ENCODE measurements at regions not wholly inside any gene's neighbourhood (a gene's known extent, or its start where the extent isn't known, plus 50 kb on each side); places are given as distances from the start of the nearest gene placed in this dataset.

DNA sequence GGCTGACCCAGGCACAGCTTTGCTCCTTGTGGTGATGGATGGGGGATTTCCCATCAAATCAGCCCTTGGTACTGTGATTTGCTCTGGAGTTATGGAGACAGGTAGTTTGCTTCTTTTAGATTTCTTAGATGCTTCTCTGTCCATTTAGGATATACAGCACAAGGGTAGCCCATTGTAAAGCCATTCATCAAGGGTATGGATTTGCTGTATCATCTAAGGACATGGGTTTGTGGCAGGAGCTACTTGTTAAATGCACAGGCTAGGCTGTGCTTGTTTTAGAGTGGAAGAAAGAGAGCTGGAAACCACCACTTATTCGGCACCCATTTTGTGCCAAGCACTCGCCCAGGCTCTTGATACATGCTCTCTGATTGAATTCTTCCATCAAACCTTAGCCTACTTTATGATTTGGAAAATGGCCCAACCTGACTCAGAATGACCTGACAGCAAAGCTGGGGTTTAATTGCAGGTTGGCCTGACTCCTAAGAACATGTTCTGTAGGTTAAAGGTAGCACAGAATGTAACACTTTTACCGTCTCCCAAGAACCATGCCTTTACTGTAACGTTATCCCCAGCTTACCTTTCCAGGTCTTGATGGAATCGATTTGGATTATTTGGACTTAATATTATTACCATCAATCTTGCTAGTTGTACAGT lies 168.0 kb downstream of the SNX10 start:
- DNase-seq, result no peak

DNA sequence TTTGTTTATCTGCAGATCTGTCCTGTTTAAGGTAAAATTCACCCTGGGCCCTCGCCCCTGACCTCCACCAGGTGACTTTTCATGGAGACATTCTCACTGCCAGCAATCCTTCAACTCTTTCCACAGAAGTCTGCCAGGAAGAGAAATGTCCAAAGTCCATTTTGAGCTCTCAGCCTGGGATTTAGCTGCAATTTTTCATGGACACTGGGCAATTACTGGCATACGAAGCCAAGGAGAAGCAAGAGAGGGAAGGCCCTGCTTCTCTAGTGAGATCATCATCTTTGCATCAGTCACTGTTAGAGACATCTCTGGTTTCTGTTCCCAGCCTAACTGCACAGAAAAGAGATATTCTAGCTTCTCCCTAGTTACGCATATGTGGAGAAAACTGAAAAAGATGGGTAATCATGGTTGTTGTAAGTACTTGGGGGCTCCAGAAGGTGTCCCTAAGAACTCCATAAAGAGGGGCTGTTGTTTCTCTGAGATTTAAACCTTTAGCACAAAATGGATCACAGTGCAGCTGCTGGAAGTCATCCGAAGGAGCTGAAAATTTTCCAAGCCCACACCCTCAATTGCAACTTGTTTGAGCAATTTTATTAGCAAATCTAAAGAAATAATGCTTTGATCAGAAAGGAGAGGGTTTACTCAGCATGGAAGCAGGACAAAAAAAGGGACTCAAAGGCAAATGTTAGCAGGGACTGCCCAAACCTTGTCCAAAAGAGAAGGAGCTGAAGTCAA lies 168.9 kb downstream of the SNX10 start:
- DNase-seq, result no peak

DNA sequence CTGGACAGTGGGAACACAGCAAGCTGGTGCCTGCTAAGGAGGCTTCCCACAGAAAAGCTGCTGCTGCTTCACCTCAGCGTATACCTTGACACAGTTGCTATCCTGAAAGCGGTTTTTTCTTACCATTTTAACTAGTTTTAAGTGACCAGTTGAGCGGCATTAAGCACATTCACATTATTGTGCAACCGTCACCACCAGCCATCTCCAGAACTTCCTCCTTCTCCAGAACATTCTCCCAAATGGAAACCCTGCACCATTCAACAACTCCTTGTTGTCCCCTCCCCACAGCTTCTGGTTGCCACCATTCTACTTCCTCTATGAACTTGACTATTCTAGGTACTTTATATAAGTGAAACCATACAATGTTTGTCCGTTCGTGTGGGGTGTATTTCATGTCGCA lies 169.9 kb downstream of the SNX10 start:
- peak in 1 of 2 donors; percentile 31 for DNase-seq

DNA sequence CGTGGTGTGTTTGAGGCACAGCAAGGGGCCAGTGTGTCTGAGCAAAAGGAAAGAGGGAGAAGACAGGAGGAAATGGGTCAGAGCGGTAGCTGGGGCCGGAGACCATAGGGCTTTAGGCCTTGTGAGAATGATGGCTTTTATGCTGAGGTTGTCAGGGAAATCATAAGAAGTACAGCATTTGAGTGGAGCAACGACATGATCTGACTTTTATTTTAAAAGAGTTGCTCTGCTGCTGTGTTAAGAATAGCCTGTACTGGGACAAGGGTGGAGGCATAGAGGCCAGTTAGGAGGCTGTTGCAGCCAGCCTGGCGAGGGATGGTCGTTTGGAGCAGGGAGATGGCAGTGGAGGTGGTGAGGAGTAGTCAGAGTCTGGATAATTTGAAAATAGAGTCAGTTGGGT lies 174.3 kb downstream of the SNX10 start:
- DNase-seq, result no peak

DNA sequence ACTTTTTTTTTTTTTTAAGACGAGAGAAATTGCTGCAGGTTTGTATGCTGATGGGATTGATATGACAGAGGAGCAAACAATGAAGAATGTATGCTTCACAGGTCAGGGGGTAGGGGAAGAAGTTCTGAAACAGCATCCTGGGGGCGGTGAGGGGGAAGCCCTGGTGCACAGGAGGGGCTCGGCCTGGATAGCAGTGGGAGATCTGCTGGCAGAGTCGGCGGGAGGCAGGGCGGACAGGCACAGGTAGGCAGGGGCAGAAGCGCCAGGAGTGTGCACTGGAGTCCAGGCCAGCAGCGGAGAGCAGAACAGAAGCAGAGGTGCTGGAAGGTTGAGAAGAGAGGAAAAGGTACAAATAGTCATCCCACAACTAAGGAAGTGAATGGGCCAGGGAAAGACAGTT lies 175.4 kb downstream of the SNX10 start:
- DNase-seq, result no peak

DNA sequence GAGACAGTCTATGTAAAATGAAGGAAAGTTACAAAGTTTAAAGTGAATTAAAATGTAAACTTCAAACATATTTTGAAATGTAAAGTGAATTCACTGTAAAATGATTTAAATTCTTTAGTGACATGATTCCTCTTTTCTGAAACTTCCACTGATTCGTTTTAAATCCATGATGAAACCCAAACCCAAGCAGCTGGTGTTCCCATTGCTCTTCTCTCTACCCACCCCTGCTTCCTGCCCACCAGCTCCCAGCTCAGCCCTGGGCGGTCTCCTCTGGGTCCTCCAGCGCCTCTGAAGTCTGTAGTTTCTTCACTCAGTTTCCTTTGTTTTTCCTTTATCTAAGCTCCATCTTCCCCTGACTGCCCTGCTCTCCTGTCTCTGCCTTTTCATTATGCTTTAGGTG lies 175.9 kb downstream of the SNX10 start:
- no peak for DNase-seq

DNA sequence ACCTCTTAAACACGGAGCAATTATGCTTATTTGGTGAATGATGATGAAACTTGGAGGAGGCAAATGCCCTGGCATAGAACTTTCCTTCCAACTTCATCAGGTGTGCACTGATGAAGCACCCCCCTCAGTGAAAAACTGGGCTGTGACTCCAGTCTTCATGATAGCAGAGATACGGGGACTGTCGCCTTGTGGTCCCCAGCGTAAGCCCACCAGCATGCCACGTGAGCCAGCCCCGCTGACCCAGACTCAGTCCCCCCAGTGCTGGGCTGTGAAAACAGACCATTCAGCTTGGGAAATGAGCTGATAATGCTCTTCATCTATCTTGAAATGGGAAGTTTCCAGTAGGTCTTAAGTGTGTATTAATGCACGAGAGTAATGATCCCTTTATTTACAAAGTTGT lies 177.0 kb downstream of the SNX10 start:
- DNase-seq, result no peak

DNA sequence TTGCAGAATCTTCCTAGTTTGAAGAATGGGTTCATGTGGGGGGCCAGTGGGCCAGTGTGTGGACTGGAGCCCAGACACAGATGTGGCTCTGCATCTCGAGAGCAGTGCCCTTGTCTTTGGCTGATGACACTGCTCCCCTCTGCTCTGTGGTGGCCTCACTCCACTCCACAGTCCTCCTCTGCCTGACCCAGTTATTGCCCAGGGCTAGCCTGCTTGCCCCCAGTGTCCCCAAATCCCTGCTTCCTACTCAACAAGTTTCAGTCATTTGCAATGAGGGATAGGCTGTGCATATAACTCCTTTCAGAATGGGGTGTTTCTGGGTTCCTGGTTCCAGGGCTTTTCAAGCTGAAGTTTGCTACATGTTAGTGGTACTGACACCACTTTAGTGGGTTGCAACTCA lies 177.5 kb downstream of the SNX10 start:
- no peak for DNase-seq

DNA sequence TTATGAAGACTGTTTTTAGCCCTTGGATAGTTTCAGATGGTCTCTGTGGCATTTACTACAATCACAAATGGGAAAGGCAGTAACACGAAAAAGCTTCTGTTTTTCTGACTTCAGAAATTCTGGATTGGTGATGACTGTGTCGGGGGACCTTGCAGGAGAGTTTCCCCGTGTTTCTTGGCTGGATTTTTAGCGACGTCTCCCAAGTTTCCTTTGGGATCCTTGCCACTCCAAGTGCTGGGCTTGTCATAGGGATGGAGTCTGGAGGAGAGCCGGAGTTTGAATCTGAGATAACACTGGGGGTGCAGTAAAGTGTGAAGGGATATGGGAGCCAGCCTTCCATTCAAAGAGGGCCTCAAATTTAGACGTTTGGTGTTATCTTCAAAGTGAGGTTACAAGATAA lies 179.0 kb downstream of the SNX10 start:
- no peak for DNase-seq

DNA sequence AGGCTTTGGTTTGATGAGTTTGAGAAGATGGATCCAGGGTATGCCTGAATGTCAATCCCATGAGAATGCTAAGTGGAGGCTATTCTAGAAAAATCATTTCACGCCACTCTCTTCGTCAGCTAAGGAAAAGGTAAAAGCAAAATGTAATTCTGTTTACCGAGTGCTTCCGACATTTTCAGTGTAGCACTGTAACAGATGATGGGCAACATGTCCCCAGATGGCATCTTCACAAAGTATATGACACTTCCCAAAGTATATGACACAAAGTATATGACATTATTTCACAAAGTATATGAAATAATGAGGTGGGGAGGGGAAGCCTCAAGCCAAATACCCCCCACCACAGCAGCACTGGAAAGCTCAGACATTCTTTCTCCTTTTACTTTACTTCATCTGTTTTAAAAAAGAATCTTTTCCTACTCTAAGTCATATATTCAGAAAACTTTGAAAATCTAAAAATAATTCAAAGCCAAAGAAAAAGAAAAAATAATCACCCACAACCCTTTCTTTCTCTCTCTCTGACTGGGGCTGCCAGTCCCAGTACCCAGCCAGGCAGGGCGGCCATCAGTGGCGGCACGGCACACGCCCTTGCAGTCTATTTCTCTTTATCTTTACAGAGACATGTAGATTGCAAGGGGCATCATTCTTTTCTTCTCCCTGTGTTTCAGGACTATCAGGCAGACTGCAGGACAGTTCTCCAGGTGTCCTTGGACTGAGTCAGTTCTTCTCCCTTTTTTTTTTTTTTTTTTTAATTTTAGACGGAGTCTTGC lies 179.8 kb downstream of the SNX10 start:
- no peak for DNase-seq

DNA sequence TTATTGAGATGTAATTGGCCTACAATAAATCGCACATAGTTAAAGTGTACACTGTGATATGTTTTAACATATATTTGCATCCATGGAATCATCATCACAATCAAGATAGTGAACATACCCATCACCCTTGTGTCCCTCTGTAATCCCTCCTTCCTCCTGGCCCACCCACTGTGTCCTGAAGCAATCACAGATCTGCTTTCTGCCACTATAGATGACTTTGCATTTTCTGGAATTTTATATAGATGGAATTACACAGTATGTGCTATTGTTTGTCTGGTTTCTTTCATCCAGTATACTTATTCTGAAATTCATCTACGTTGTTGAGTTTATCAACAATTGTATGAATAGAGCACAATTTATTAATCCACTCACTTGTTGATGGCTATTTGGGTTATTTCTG lies 181.3 kb downstream of the SNX10 start:
- no peak for DNase-seq

DNA sequence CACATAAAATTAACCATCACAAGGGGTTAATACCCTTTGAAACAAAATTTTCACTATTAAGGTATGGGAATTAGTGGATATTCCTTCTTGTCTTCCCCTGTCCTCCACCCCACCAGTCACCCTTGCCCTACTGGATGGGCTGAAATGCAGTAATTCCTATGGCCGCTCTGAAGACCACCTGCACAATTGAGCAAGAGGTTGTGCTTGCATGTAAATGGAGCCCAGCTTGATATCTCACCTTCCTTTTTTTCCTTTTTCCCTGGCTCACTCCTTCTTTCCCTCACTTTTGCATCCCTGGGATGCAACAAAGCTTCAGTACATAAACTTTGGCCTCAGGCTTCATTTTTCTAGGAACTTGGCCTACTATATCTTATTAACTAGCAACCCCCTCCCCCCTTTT lies 184.6 kb downstream of the SNX10 start:
- no peak for DNase-seq

DNA sequence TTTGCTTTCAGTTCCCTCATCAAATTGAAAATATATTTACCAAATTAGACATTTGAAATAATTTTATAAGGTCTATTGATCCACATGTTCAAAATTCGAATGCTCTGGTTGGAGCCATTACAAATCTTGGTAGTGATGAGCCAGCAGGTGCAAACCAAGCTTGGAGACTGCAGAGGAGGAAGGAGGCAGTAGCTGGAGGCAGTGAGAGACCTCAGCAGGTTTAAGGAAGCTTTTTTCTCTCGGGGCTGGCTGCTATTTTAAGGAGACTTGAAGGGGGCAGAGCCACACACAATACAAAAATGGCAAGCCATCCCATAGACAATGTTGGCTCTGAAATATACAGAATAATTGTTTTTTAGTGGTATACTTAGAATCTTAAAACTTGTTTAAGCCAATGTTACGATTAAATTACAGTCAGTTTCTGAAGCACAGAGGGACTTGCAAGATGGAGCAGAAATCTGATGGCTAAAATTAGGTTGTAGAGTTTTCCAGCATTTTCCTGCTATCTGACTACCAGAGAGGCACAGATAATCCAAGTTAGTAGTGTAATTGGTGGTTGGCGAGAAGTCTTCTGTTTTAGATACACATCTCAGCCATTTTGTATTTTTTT lies 185.8 kb downstream of the SNX10 start:
- DNase-seq, result no peak

DNA sequence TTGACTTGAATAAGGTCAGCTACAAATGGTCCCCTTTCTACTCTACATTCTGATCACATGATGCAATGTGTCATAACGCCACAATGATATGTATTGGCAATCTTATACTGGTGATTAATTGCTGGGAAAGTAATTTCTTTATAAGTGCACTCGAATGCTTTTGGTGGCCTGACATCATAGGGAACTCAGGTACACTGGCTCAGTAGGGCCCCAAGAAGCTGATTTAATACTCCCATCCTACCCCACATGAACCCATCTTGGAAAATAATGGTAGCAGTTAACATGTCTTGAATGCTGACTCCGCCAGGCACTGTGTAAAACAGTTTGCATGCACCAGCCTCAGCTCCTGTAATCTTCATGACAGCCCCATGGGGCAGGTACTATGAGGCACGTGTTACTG lies 186.9 kb downstream of the SNX10 start:
- no peak for DNase-seq

DNA sequence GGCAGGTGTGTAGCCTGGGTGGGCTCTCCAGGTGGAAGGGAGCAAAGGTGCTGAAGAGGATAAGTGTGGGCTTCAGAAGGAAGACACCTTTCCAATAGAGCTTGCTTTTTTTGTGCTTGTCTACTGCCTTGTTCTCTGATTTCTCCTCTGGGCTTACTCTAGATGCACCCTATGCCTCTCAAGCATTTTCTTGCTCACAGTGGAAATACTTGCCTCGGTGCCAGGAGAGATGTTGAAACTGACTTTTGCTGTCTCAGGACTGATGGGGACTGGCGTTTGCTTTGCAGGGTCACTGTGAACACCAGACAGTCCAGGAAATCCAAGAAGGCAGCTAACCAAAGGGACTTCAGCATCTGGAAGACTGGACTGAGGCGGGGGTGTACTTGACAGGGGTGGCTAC lies 187.9 kb downstream of the SNX10 start:
- DNase-seq, result no peak

DNA sequence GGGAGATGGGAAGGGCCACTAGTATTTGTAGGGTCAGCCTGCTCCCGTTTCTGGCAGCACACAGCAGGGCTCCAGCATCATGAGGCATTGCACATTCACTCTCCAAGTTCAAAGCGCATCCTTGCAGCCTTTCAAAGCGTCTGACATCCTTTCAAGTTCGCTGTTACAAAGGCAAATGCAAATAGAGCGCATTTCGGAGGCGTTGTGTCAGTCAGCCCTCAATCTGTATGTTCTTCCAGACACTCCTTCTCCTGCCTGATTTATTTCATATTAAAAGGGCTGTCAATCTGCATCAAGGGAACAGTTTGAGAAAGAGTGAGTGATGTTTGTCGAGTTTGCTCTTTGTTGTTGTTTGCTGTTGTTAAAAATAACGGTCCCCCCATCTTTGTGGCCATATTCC lies 188.5 kb downstream of the SNX10 start:
- DNase-seq, result no peak

DNA sequence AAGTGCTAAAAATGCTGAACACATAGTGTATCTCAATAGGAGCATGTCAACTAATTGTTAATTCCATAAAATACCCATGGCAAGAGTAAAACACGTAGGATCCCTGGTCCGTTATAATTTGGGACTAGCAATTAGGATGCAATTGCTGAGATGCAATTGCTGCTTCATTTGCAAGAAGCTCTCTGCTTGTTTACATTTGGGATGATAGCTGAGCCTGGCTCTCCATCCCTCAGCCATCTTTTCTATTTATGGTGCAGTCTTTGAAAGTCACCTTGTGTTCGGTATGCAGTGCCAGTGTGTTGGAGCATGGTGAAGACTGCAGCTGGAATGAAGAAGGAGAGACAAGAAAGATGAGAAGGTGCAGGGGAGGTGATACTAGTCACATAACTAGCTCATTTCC lies 191.3 kb downstream of the SNX10 start:
- no peak for DNase-seq

DNA sequence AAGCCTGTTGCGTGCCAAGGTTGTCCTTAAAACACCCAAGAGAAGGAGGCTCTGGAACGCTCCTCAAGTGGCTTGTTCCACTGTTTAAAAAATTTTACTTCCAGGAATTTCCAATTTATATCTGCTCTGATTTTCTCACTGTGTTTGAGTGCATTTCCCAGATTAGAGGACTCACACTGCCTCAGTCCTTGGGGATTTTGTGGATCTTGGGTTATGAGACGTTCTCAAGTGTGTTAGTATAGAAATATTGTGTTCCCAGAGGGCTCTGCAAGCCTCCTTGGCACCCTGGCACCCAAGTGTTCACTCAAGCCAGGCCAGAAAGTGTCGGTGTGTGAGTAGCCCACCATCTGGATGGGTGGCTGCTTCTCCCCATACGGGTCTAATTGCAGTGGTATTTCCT lies 192.2 kb downstream of the SNX10 start:
- no peak for DNase-seq

DNA sequence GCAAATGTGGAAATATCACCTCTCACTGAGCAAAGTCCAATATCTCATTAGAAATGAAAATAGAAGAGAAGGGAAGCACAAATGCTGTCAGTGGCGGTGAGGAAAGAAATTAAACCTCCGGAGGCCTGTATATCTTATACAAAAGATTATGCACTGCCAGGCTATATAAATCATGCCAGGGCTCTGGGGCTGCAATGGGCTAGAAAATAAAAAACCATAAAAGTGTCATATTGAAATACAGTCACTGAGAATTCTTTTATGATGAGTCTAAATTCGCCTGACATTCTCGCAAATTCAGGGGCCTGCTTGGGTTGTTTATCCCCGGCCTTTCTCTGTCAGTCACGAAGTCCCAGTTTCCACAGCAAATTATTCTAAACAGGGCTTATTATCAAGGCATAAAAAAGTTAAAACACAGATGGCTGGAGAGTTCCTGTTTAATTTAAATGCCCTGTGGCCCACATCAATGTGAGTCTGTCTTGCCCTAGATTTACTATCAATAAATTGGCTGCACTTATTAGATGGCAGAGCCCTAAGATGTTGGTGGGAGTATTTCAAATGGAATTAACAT lies 193.8 kb downstream of the SNX10 start:
- DNase-seq, result no peak

DNA sequence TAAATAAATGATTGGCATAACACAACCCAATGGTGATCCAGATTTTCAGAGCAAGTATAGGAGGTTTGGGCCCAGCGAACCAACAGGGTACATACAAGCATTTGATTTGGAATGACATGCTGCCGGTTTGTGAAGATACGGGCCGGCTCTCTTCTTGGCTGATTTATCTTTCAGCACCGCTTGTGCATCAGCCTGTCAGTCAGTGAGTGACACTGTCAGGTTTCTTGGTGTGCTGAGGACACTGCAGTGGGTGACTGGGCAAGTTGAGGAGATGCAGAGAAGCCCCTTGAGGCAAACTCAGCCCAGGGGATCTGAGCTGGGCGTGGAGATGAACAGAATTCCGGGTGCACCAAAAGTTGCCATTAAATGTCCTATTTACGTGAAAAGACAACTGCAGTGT lies 194.5 kb downstream of the SNX10 start:
- DNase-seq, result no peak

DNA sequence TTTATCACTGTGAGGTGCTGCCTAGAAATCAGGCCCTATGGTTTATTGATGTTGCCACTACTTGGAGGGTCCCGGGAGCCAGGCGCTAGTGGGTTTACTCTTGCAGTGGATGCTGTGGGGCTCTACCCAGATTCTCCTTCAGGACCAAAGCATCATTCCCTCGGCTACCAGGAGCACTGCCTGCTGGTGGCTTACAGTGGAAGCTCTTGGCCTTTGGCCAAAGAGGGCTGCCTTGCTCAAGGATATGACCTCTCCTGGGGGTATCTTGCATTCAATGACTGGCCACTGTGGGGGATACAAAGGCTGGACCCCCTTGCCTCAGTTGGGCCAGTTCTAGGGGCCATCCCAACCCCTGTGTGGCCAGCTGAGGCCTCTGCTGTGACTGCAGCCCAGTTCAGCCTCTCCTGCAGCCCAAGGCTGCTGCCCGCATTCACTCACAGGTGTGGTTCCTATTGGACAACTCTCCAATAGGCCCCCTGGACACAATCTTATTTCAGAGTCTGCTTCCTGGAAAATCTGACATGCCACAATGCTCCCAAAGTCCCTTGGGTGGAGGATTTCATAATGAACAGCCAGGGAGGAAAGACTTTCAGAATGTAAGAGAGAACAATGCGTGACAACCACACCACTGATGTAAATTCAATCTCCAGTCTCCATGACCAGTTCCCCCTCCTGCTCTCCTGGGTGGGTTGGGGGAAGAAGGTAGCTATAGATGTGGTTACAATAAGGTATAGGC lies 196.3 kb downstream of the SNX10 start:
- no peak for DNase-seq

DNA sequence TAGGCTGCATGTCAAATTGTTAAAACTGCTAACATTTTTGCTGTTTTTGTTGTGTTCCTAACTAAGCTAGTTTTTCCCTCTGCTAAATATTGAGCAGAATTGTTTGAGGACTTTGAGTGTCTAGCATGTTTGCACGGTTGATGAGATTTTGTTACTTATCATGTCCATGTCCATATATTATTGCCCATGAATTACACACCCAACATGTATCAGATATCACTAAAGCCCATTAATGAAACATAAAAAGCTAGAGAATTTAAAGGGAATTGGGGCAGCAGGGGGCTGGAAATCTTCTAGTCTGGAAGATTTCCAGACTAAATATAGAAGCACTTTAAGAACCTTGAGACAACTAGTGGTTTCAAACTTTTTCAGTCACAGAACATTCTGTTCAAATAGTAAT lies 197.7 kb downstream of the SNX10 start:
- no peak for DNase-seq

All from inflammatory macrophage treated with lipopolysaccharide for 1 hour (primary cell).